ENCODE measurements at regions not wholly inside any gene's neighbourhood (a gene's known extent, or its start where the extent isn't known, plus 50 kb on each side); places are given as distances from the start of the nearest gene placed in this dataset.

GRCh38 chr4:24411806-24412205 is 172.5 kb downstream of the DHX15 start:
- in situ Hi-C loops (cut with MboI; ENCODE audit: low sequenced_read_pairs in 4 of 4) (loop anchor here in 2 of 4 donors (25.0 kb wide), 2 partner anchors 475 to 1050 kb away; no protein-coding TSS in a partner anchor), intact Hi-C loops (cut with DNase I; ENCODE audit: low total_unique reads) (loop anchor here (10.0 kb wide), 2 partner anchors 307 to 547 kb away; no protein-coding TSS in a partner anchor)
- Histone ChIP-seq H3K4me1 (peaks cover 4 to 5% of the 10 kb centered on the region in 2 donors), H3K9me3 (no peaks in the 10 kb centered on the region), H3K36me3 (no peaks in the 10 kb centered on the region), H3K27ac (no peak overlapping the region), H3K27me3 (no peaks in the 10 kb centered on the region), H3K4me3 (no peak overlapping the region)
- TF ChIP-seq CTCF (IDR thresholded peaks at IDR 0.05 in 4 of 5, conservative IDR thresholded peaks at IDR 0.05 in 1 of 5) (no peak), POLR2A (IDR thresholded peaks at IDR 0.05) (no peak)
- no peak for ATAC-seq
- no peak for DNase-seq

GRCh38 chr4:24411299-24411698 is 173.1 kb downstream of the DHX15 start:
- no peaks in the 10 kb centered on the region for H3K36me3 ChIP-seq
- DNase-seq: no peak
- in situ Hi-C loops (cut with MboI; ENCODE audit: low sequenced_read_pairs in 4 of 4): loop anchor here in 2 of 4 donors (25.0 kb wide), 2 partner anchors 474 to 1049 kb away; no protein-coding TSS in a partner anchor
- no peak overlapping the region for H3K4me3 ChIP-seq
- peaks cover 0 to 3% of the 10 kb centered on the region in 2 donors for H3K4me1 ChIP-seq
- ATAC-seq: no peak
- intact Hi-C loops (cut with DNase I; ENCODE audit: low total_unique reads): loop anchor here (10.0 kb wide), 2 partner anchors 306 to 546 kb away; no protein-coding TSS in a partner anchor
- H3K9me3 ChIP-seq: no peaks in the 10 kb centered on the region
- TF ChIP-seq POLR2A (IDR thresholded peaks at IDR 0.05): no peak
- no peak for TF ChIP-seq CTCF (IDR thresholded peaks at IDR 0.05 in 4 of 5, conservative IDR thresholded peaks at IDR 0.05 in 1 of 5)
- H3K27me3 ChIP-seq: no peaks in the 10 kb centered on the region
- no peak overlapping the region for H3K27ac ChIP-seq

DNA sequence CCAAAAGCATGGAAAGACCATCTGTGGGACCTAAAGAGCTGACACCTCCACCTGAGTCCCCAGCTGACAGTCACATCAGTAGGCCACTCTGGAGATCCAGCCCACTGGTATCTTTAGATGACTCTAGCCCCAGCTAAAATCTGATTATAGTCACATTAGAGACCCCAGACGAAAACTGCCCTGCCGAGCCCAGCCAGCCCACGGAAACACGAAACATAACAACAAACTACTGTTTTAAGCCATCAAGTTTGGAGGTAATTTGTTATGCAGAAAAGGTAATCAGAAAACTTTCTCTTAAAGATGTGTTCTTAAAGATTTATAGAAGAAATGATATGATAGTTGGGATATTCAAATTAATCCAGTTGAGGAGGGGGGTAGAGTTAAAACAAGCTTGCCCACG is 175.7 kb downstream of the DHX15 start:
- ATAC-seq (no peak), DNase-seq (no peak)
- no peaks in the 10 kb centered on the region for H3K27me3 ChIP-seq
- in situ Hi-C loops (cut with MboI; ENCODE audit: low sequenced_read_pairs in 4 of 4) (loop anchor here in 2 of 4 donors (25.0 kb wide), 2 partner anchors 471 to 1046 kb away; no protein-coding TSS in a partner anchor), intact Hi-C loops (cut with DNase I; ENCODE audit: low total_unique reads) (no loop called here)
- no peaks in the 10 kb centered on the region for H3K9me3 ChIP-seq
- TF ChIP-seq CTCF (IDR thresholded peaks at IDR 0.05 in 4 of 5, conservative IDR thresholded peaks at IDR 0.05 in 1 of 5): no peak
- TF ChIP-seq POLR2A (IDR thresholded peaks at IDR 0.05): no peak
- no peak overlapping the region for H3K27ac ChIP-seq
- no peaks in the 10 kb centered on the region for H3K36me3 ChIP-seq
- H3K4me3 ChIP-seq: no peak overlapping the region
- peaks cover 0 to 6% of the 10 kb centered on the region in 2 donors for H3K4me1 ChIP-seq

DNA sequence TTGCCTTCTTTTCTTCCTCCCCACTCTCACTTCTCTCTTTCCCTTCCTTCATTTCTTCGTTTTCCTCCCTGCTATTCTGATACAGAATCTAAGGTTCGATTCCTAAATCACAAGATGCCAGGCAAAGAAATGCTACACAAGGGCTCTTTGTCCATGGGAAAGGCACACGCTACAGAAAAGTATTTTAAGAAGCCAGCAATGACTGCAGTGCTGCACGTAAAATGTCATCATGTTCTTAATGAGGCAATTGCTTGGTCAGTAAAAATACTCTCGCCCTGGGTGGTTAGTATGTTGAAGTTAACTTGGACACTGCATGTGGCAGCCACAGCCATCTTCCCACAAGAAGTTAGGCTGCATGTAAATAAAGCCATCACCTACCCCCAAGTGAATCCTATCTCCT is 178.4 kb downstream of the DHX15 start:
- Histone ChIP-seq H3K27me3 (no peaks in the 10 kb centered on the region), H3K36me3 (no peaks in the 10 kb centered on the region), H3K27ac (no peak overlapping the region), H3K4me3 (no peak overlapping the region), H3K4me1 (peaks cover 0 to 6% of the 10 kb centered on the region in 2 donors), H3K9me3 (no peaks in the 10 kb centered on the region)
- intact Hi-C loops (cut with DNase I; ENCODE audit: low total_unique reads): no loop called here
- in situ Hi-C loops (cut with MboI; ENCODE audit: low sequenced_read_pairs in 4 of 4): loop anchor here in 2 of 4 donors (25.0 kb wide), 2 partner anchors 469 to 1044 kb away; no protein-coding TSS in a partner anchor
- peak; percentile 60 to 82 for ATAC-seq
- DNase-seq: no peak
- TF ChIP-seq CTCF (IDR thresholded peaks at IDR 0.05 in 4 of 5, conservative IDR thresholded peaks at IDR 0.05 in 1 of 5): no peak
- TF ChIP-seq POLR2A (IDR thresholded peaks at IDR 0.05): no peak

DNA sequence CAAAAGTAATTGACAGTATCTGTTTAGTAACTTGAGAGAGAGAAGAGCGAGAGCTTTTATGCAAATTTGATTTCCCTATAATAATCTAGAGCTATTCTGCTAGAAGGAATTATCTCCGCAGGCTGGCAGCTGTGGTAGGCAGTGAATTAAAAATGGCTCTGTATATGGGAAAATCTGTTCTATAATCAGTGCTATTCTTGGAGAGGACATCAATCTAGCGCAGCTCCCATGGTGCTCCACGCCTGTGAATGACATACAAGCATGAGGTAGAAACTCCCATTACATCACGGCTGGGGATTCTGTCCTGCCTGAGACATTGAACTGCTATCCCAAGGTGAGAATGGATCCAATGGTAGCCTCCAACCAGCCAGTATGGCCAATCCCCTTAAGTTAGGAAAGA is 179.0 kb downstream of the DHX15 start:
- H3K27ac ChIP-seq: no peak overlapping the region
- no peaks in the 10 kb centered on the region for H3K27me3 ChIP-seq
- H3K9me3 ChIP-seq: no peaks in the 10 kb centered on the region
- TF ChIP-seq CTCF (IDR thresholded peaks at IDR 0.05 in 4 of 5, conservative IDR thresholded peaks at IDR 0.05 in 1 of 5): no peak
- no peak for TF ChIP-seq POLR2A (IDR thresholded peaks at IDR 0.05)
- in situ Hi-C loops (cut with MboI; ENCODE audit: low sequenced_read_pairs in 4 of 4) (loop anchor here in 2 of 4 donors (25.0 kb wide), 2 partner anchors 468 to 1043 kb away; no protein-coding TSS in a partner anchor), intact Hi-C loops (cut with DNase I; ENCODE audit: low total_unique reads) (no loop called here)
- peaks cover 0 to 6% of the 10 kb centered on the region in 2 donors for H3K4me1 ChIP-seq
- H3K36me3 ChIP-seq: no peaks in the 10 kb centered on the region
- H3K4me3 ChIP-seq: no peak overlapping the region
- no peak for ATAC-seq
- no peak for DNase-seq
